SJCRH30 (cell line): ENCODE measurements at regions not wholly inside any gene's neighbourhood (a gene's known extent, or its start where the extent isn't known, plus 50 kb on each side); places are given as distances from the start of the nearest gene placed in this dataset.

ENCODE experiments used
- DNase-seq, 2 experiments: peaks; one replicate each; pipeline ENCODE4 v3.0.0-alpha.2; 2015 to 2020
- H3K27ac ChIP-seq: fragments of 250-450 bp; sonication (Bioruptor Pico); 2 replicates; pipeline ENCODE4 v1.5.1; 2020; ENCODE audit warnings: mild to moderate bottlenecking, moderate library complexity
- H3K27me3 ChIP-seq: fragments of 250-450 bp; sonication (Bioruptor Pico); 2 replicates; pipeline ENCODE4 v1.5.1; 2020; ENCODE audit warnings: mild to moderate bottlenecking, moderate library complexity
- H3K36me3 ChIP-seq: fragments of 250-450 bp; sonication (Bioruptor Pico); 2 replicates; pipeline ENCODE4 v1.5.1; 2020; ENCODE audit warnings: mild to moderate bottlenecking, moderate library complexity
- H3K4me1 ChIP-seq: fragments of 250-450 bp; sonication (Bioruptor Pico); 2 replicates; pipeline ENCODE4 v1.5.1; 2020; ENCODE audit warnings: mild to moderate bottlenecking, moderate library complexity
- H3K4me3 ChIP-seq: fragments of 250-450 bp; sonication (Bioruptor Pico); 2 replicates; pipeline ENCODE4 v1.5.1; 2020; ENCODE audit warnings: mild to moderate bottlenecking, moderate library complexity
- H3K9me3 ChIP-seq: fragments of 250-450 bp; sonication (Bioruptor Pico); replicated peaks from 2 replicates; pipeline ENCODE4 v1.5.1; 2020; ENCODE audit warnings: mild to moderate bottlenecking, moderate library complexity

- no peaks in the 10 kb centered on the region for H3K9me3 ChIP-seq
- H3K4me1 ChIP-seq: no peaks in the 10 kb centered on the region
- H3K4me3 ChIP-seq: no peak overlapping the region
- DNase-seq: no peak
- H3K27ac ChIP-seq: no peak overlapping the region
- no peaks in the 10 kb centered on the region for H3K27me3 ChIP-seq
- H3K36me3 ChIP-seq: no peaks in the 10 kb centered on the region
Measured at GRCh38 chr3:7793786-7794185, 707.8 kb upstream of the LMCD1 start.

DNA sequence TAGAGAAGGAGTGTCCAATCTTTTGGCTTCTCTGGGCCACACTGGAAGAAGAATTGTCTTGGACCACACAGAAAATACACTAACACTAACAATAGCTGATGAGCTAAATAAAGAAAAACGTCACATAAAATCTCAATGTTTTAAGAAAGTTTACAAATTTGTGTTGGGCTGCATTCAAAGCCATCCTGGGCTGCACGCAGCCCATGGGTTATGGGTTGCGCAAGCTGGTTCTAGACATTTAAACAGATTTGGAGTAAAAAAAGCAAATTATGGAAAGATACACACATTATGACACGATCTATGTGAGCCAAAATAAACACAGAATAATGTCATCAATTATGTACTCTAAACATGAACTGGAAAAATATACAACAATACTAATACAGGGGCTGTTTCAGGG lies 703.3 kb upstream of the LMCD1 start:
- Histone ChIP-seq H3K4me3 (no peak overlapping the region), H3K9me3 (no peaks in the 10 kb centered on the region), H3K4me1 (no peaks in the 10 kb centered on the region), H3K36me3 (no peaks in the 10 kb centered on the region), H3K27ac (no peak overlapping the region), H3K27me3 (no peaks in the 10 kb centered on the region)
- no peak for DNase-seq

DNA sequence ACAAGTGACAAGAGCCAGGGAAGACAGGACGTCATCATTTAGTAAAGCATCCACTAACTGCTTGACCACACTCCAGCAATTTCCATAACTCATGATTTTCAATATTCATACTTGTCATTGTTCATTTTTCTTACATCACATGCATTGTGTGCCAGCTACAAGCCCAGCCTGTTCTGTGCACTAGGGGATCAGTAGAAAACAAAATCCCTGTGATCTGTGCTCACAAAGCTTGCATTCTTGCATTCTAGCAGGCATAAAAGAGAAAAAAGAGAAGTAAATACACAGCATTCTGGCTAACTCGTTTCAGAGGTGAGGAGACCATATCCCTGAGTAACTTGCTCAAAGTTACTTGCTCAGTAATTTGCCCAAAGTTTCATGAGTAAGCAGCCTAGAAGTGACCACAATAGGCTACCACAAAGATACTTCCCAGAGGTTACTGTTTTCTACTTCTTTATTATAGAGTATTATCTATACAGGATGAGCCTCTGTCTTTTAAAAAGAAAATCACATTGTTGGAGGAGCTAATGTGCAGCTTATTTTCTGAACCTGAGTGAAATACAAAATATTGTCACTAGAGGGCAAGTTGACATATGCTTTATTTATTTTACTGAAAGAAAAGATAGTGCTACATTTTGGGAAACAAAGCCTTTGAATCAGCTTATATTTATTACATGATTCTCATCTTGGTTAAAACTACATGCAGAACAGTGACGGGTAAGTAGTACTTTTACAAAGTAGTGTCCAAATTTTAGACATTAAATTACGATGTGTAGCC lies 701.4 kb upstream of the LMCD1 start:
- Histone ChIP-seq H3K4me1 (no peaks in the 10 kb centered on the region), H3K27me3 (no peaks in the 10 kb centered on the region), H3K27ac (no peak overlapping the region), H3K9me3 (no peaks in the 10 kb centered on the region), H3K36me3 (no peaks in the 10 kb centered on the region), H3K4me3 (no peak overlapping the region)
- DNase-seq: no peak

DNA sequence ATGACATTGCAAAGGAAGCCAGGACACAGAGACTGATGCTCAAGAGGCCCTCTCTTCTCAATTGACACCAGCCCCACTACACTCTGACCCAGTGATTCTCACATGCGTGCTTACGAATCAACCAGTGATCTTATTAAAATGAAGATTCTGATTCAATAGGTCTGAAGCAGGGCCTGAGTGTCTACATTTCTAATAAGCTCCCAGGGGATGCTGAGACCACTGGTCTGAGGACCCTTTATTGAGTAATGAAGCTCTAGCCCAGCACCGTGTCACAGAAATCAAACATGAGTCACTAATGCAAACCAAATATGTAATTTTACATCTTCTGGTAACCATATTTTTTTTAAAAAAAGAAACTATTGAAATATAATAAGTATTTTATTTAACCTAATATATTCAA lies 689.1 kb upstream of the LMCD1 start:
- H3K27me3 ChIP-seq: no peaks in the 10 kb centered on the region

GRCh38 chr3:7813365-7813764 lies 688.3 kb upstream of the LMCD1 start:
- Histone ChIP-seq H3K9me3 (no peaks in the 10 kb centered on the region), H3K4me1 (no peaks in the 10 kb centered on the region), H3K36me3 (no peaks in the 10 kb centered on the region), H3K27ac (no peak overlapping the region), H3K27me3 (no peaks in the 10 kb centered on the region), H3K4me3 (no peak overlapping the region)
- DNase-seq: no peak

More for the DNA sequence above, 689.1 kb upstream of the LMCD1 start:
- Histone ChIP-seq H3K27ac (no peak overlapping the region), H3K9me3 (no peaks in the 10 kb centered on the region), H3K36me3 (no peaks in the 10 kb centered on the region), H3K4me1 (no peaks in the 10 kb centered on the region), H3K4me3 (no peak overlapping the region)
- no peak for DNase-seq

- no peaks in the 10 kb centered on the region for H3K36me3 ChIP-seq
- no peak overlapping the region for H3K27ac ChIP-seq
- no peaks in the 10 kb centered on the region for H3K9me3 ChIP-seq
- H3K27me3 ChIP-seq: no peaks in the 10 kb centered on the region
- no peaks in the 10 kb centered on the region for H3K4me1 ChIP-seq
- DNase-seq: no peak
- no peak overlapping the region for H3K4me3 ChIP-seq
Measured at GRCh38 chr3:7817239-7817638, 684.4 kb upstream of the LMCD1 start.

DNA sequence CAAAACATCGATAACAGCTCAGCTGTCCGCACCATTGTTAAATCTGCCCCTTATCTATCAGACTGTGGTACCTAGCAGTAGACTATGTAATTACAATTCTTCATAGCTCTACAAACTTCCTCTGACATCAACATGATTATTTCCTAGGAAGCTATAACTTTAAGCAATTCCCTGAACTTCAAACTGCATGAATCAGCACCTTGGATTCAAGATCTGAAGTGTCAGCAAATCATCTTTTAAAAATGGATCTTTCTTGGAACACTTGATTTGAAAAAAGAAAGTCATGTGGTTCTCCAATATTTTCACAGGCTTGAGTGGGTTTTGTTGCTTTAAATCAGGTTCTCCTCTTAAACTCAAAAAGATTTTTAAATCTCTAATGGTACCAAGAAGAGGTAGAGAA lies 680.7 kb upstream of the LMCD1 start:
- Histone ChIP-seq H3K27ac (no peak overlapping the region), H3K4me1 (no peaks in the 10 kb centered on the region), H3K4me3 (no peak overlapping the region), H3K9me3 (no peaks in the 10 kb centered on the region), H3K36me3 (no peaks in the 10 kb centered on the region), H3K27me3 (no peaks in the 10 kb centered on the region)
- no peak for DNase-seq

- no peaks in the 10 kb centered on the region for H3K27me3 ChIP-seq
- no peaks in the 10 kb centered on the region for H3K4me1 ChIP-seq
- no peak overlapping the region for H3K4me3 ChIP-seq
- no peaks in the 10 kb centered on the region for H3K36me3 ChIP-seq
- DNase-seq: no peak
- no peak overlapping the region for H3K27ac ChIP-seq
- no peaks in the 10 kb centered on the region for H3K9me3 ChIP-seq
Measured at GRCh38 chr3:7821858-7822257, 679.8 kb upstream of the LMCD1 start.

DNA sequence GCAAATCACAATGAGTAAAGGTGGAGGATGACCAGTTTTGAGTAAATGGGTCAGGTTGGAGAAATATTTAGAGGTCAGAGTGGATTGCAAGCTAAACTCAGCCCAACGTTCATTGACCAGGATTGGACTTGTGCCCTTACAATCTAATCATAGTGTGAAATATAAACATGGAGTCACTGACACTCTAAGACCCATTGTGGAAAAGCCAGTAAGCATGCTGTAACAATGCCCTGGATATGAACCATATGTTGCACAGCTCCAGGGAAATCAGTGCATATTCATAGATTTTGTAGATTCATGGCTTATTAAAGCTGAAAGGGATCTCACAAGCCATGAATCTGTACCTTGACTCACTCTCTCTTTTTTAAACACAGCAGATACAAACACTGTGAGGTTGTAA lies 660.2 kb upstream of the LMCD1 start:
- H3K4me1 ChIP-seq: no peaks in the 10 kb centered on the region
- no peaks in the 10 kb centered on the region for H3K27me3 ChIP-seq
- no peaks in the 10 kb centered on the region for H3K9me3 ChIP-seq
- no peaks in the 10 kb centered on the region for H3K36me3 ChIP-seq
- H3K27ac ChIP-seq: no peak overlapping the region
- no peak for DNase-seq
- no peak overlapping the region for H3K4me3 ChIP-seq

- no peaks in the 10 kb centered on the region for H3K27me3 ChIP-seq
- no peak overlapping the region for H3K4me3 ChIP-seq
- DNase-seq: no peak
- H3K9me3 ChIP-seq: no peaks in the 10 kb centered on the region
- H3K27ac ChIP-seq: no peak overlapping the region
- H3K4me1 ChIP-seq: no peaks in the 10 kb centered on the region
- no peaks in the 10 kb centered on the region for H3K36me3 ChIP-seq
Measured at GRCh38 chr3:7843441-7843840, 658.2 kb upstream of the LMCD1 start.

DNA sequence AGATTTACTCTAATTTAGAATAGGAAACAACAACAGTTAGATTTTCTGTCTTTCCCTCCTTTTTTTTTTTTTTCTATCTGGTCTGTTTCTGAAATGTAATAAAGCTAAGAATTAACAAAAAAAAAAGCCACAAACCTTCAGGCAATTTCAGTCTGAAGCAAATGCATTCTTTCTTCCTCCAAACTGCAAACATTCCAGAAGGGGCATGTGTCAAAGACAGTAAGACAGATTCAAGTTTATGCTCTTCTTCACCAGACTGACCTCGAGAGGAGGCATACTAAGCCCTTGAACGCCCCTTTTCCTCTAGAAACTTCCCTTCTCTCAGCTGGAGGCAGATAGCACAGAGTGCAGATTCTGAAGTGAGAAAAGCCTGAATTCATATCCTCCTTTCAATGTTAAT lies 654.6 kb upstream of the LMCD1 start:
- no peaks in the 10 kb centered on the region for H3K9me3 ChIP-seq
- no peaks in the 10 kb centered on the region for H3K36me3 ChIP-seq
- H3K27ac ChIP-seq: no peak overlapping the region
- no peak for DNase-seq
- no peaks in the 10 kb centered on the region for H3K27me3 ChIP-seq
- no peak overlapping the region for H3K4me3 ChIP-seq
- no peaks in the 10 kb centered on the region for H3K4me1 ChIP-seq

DNA sequence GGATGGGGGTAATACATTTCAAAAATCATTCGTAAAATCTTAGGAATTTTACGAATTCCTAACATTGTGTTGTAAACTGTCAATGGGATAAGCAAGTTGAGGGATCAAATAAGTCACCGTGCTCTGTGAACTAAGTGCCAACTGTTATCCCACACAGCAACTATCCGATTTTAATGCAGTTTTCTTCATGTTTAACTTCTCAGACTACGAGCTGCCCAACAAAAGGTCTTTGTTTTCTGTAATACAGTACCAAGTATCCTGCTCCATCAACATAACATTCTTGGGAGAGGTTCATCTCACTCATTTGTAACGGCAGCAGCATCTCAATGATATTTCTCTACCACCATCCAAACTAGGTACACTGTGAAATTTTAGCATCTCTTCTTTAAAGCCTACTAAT lies 654.1 kb upstream of the LMCD1 start:
- H3K9me3 ChIP-seq: no peaks in the 10 kb centered on the region
- no peak for DNase-seq
- no peak overlapping the region for H3K27ac ChIP-seq
- H3K4me1 ChIP-seq: no peaks in the 10 kb centered on the region
- no peaks in the 10 kb centered on the region for H3K27me3 ChIP-seq
- no peaks in the 10 kb centered on the region for H3K36me3 ChIP-seq
- no peak overlapping the region for H3K4me3 ChIP-seq

- no peak overlapping the region for H3K27ac ChIP-seq
- no peaks in the 10 kb centered on the region for H3K27me3 ChIP-seq
- H3K36me3 ChIP-seq: no peaks in the 10 kb centered on the region
- DNase-seq: no peak
- no peak overlapping the region for H3K4me3 ChIP-seq
- H3K9me3 ChIP-seq: no peaks in the 10 kb centered on the region
- H3K4me1 ChIP-seq: no peaks in the 10 kb centered on the region
Measured at GRCh38 chr3:7854266-7854665, 647.4 kb upstream of the LMCD1 start.

GRCh38 chr3:7854721-7855120 lies 646.9 kb upstream of the LMCD1 start:
- H3K4me1 ChIP-seq: no peaks in the 10 kb centered on the region
- no peak for DNase-seq
- H3K27me3 ChIP-seq: no peaks in the 10 kb centered on the region
- no peak overlapping the region for H3K27ac ChIP-seq
- no peaks in the 10 kb centered on the region for H3K36me3 ChIP-seq
- H3K9me3 ChIP-seq: no peaks in the 10 kb centered on the region
- no peak overlapping the region for H3K4me3 ChIP-seq

DNA sequence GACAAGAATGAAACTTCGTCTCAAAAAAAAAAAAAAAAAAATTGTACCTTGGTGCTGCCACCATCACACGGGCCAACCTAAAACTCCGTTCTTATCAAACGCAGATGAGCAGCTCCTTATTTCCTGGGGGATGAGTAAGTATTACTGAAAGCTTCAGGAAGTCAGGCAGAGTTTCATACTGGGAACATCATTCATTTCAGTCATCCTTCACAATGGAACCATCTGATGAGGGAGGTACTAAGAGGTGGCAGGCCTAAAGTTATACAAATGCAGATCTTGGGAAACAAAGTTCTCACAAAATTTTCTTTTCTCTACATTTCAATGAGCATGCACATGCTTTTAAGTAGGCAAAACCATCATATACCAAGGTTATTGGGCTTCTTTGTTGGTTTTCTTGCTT lies 636.0 kb upstream of the LMCD1 start:
- H3K4me3 ChIP-seq: no peak overlapping the region
- no peaks in the 10 kb centered on the region for H3K9me3 ChIP-seq
- no peak overlapping the region for H3K27ac ChIP-seq

DNA sequence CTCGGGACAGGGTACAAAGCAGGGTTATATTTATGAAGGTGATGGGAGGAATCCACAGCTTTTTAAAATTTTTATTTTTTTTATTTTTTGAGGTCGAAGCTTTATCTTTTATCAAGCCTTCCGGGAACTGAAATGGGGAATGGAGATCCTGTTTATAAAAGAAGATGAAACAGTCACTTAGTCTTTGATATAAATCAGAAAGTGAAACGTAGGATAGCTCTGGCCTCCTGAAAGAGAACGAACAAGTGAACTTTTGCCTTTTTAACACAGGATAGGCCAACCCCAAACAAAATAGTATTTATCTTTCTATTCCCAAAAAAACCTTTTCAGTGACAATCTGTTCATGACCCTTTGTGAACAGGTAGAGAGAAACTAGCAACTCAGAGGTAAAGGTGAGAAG lies 634.0 kb upstream of the LMCD1 start:
- H3K27ac ChIP-seq: no peak overlapping the region
- no peak overlapping the region for H3K4me3 ChIP-seq
- DNase-seq: no peak
- no peaks in the 10 kb centered on the region for H3K27me3 ChIP-seq
- no peaks in the 10 kb centered on the region for H3K9me3 ChIP-seq
- no peaks in the 10 kb centered on the region for H3K36me3 ChIP-seq
- no peaks in the 10 kb centered on the region for H3K4me1 ChIP-seq

More for the DNA sequence above, 636.0 kb upstream of the LMCD1 start:
- no peaks in the 10 kb centered on the region for H3K27me3 ChIP-seq
- no peak for DNase-seq
- no peaks in the 10 kb centered on the region for H3K36me3 ChIP-seq
- no peaks in the 10 kb centered on the region for H3K4me1 ChIP-seq
